Heart right ventricle (tissue), 16 donors: ENCODE measurements at regions not wholly inside any gene's neighbourhood (a gene's known extent, or its start where the extent isn't known, plus 50 kb on each side); places are given as distances from the start of the nearest gene placed in this dataset.

ENCODE experiments used
- ATAC-seq, 8 donors: fragments of 200-7000 bp; cut with Tn5 transposase; one replicate each; pipeline ENCODE4 v1.9.1; 2020; ENCODE audit warnings: mild to moderate bottlenecking in 8 of 8, moderate library complexity in 8 of 8, moderate number of reproducible peaks in 1 of 8
- DNase-seq, 2 donors: peaks; one replicate each; pipeline ENCODE4 v3.0.0-alpha.2; 2020
- H3K27ac ChIP-seq, 10 donors: fragments of 200-600 bp; sonication (generic) in 2 of 10; one replicate each; pipeline versions ENCODE4 v1.5.0 to v1.8.0; 2020 to 2022; ENCODE audit warnings: mild to moderate bottlenecking in 3 of 10
- H3K27me3 ChIP-seq, 7 donors: fragments of 200-600 bp; one replicate each; pipeline ENCODE4 v1.8.0; 2021 to 2022; ENCODE audit warnings: mild to moderate bottlenecking in 2 of 7
- H3K36me3 ChIP-seq, 9 donors: fragments of 200-600 bp; sonication (generic) in 1 of 9; one replicate each; pipeline versions ENCODE4 v1.5.0 to v1.8.0; 2020 to 2022; ENCODE audit warnings: mild to moderate bottlenecking in 2 of 9
- H3K4me1 ChIP-seq, 9 donors: fragments of 200-600 bp; sonication (generic) in 1 of 9; one replicate each; pipeline versions ENCODE4 v1.5.0 to v1.8.0; 2020 to 2022; ENCODE audit warnings: mild to moderate bottlenecking in 4 of 9
- H3K4me3 ChIP-seq, 10 donors: fragments of 200-600 bp; sonication (generic) in 2 of 10; one replicate each; pipeline versions ENCODE4 v1.5.0 to v1.8.0; 2020 to 2022; ENCODE audit warnings: mild to moderate bottlenecking in 7 of 10, moderate library complexity in 2 of 10
- H3K9me3 ChIP-seq, 11 donors: fragments of 200-600 bp in 10 of 11; sonication (generic) in 2 of 11; one replicate each; pipeline versions ENCODE4 v1.5.0 to v1.8.0; 2013 to 2022; ENCODE audit warnings: mild to moderate bottlenecking in 2 of 11, control low read depth in 1 of 11, moderate library complexity in 1 of 11
- CTCF ChIP-seq, 9 donors: fragments of 200-600 bp; sonication (generic) in 2 of 9; IDR thresholded peaks; one replicate each; pipeline versions ENCODE4 v1.5.0 to v1.8.0; 2021 to 2022; ENCODE audit warnings: antibody characterized with exemption in 9 of 9, mild to moderate bottlenecking in 5 of 9, moderate library complexity in 1 of 9
- WGBS, 2 donors: extraction: QIAGEN DNeasy Blood & Tissue Kit; methylation state at CpG; one replicate each; pipeline ENCODE4 v1.1.7; 2013; ENCODE audit warnings: inconsistent platforms in 1 of 2; 5-methylcytosine and 5-hydroxymethylcytosine counted together
- intact Hi-C, 10 donors: fragments of 100-400 bp; cut with DNase I; formaldehyde crosslinking; loops; one replicate each; pipeline versions ENCODE4 v1.11.1 to v1.14.2; 2022
- donor health status: Arrhythmogenic right ventricular cardiomyopathy.
- donor health status: ischemic (EF 13 %, LVEDD 7.1; RV severe dilation, severe dysfunction).
- donor health status: healthy with polysubstance abuse.
- donor health status: DM: no; HTN: yes; CAD: no.
- donor health status: DM: no; HTN: no; CAD: no.
- donor health status: ischemic (EF 25% LVEDD 6.9; RV normal size, moderate dysfunction).
- donor health status: ischemic (EF 25% LVEDD 5.7; RV mildly dilated, moderate dysfunction).
- donor health status: healthy.
- donor health status: DM: yes; HTN: yes; CAD: no.
- donor health status: Ischemic cardiomyopathy.
- donor health status: ischemic (EF 35%, LVEDD 5.7; RV mildly dilated, moderate dysfunction).
- donor health status: nonischemic (EF 11% LVEDD 7.7; RV severe dilation, severe dysfunction).
- donor health status: DM: yes; HTN: yes; CAD: no.
- donor health status: PGD.
- donor health status: ischemic (EF 29% LVEDD 5.4; RV normal size, mild dysfunction).
- donor health status: nonischemic (EF 23%, LVEDD 6.1; RV moderate dilation, normal function).

- no peak for ATAC-seq
- no peak overlapping the region for H3K4me3 ChIP-seq
- no peak for DNase-seq
- H3K36me3 ChIP-seq, result no peaks in the 10 kb centered on the region
- H3K27me3 ChIP-seq, result no peaks in the 10 kb centered on the region
- WGBS, 2 donors, result 62 to 73% methylated on average over 4 of the region's 4 CpGs
- H3K27ac ChIP-seq, result no peak overlapping the region
- H3K9me3 ChIP-seq, result peaks cover 0 to 41% (median 13%) of the 10 kb centered on the region in 11 donors
- TF ChIP-seq CTCF (IDR thresholded peaks at IDR 0.05), result no peak
- no peaks in the 10 kb centered on the region for H3K4me1 ChIP-seq
- intact Hi-C loops, result no loop called here
These were observed 230.7 kb upstream of the SYT4 start for GRCh38 chr18:43507842-43508481.

- no peak overlapping the region for H3K27ac ChIP-seq
- 74 to 79% methylated on average over 8 of the region's 8 CpGs for WGBS, 2 donors
- no peaks in the 10 kb centered on the region for H3K27me3 ChIP-seq
- no peak overlapping the region for H3K4me3 ChIP-seq
- intact Hi-C loops, result loop anchor here in 1 of 10 donors (5.0 kb wide), 1 partner anchor 53 kb away; no protein-coding TSS in a partner anchor
- peaks cover 0 to 36% (median 10%) of the 10 kb centered on the region in 11 donors for H3K9me3 ChIP-seq
- no peak for ATAC-seq
- DNase-seq, result no peak
- no peaks in the 10 kb centered on the region for H3K36me3 ChIP-seq
- no peak for TF ChIP-seq CTCF (IDR thresholded peaks at IDR 0.05)
- no peaks in the 10 kb centered on the region for H3K4me1 ChIP-seq
These were observed 237.5 kb upstream of the SYT4 start for GRCh38 chr18:43514747-43515146.

- H3K27ac ChIP-seq, result no peak overlapping the region
- H3K27me3 ChIP-seq, result no peaks in the 10 kb centered on the region
- peaks cover 0 to 30% (median 10%) of the 10 kb centered on the region in 11 donors for H3K9me3 ChIP-seq
- WGBS, 2 donors, result 63 to 69% methylated on average over 2 of the region's 2 CpGs
- no peak overlapping the region for H3K4me3 ChIP-seq
- no peaks in the 10 kb centered on the region for H3K36me3 ChIP-seq
- no peaks in the 10 kb centered on the region for H3K4me1 ChIP-seq
- ATAC-seq (no peak), DNase-seq (no peak)
- no peak for TF ChIP-seq CTCF (IDR thresholded peaks at IDR 0.05)
- intact Hi-C loops, result loop anchor here in 1 of 10 donors (5.0 kb wide), 1 partner anchor 52 kb away; no protein-coding TSS in a partner anchor
These were observed 238.2 kb upstream of the SYT4 start for GRCh38 chr18:43515481-43515880.

GRCh38 chr18:43524260-43524659, 247.0 kb upstream of the SYT4 start:
- H3K36me3 ChIP-seq, result no peaks in the 10 kb centered on the region
- ATAC-seq (no peak), DNase-seq (no peak)
- intact Hi-C loops, result no loop called here
- no peak for TF ChIP-seq CTCF (IDR thresholded peaks at IDR 0.05)
- H3K4me1 ChIP-seq, result no peaks in the 10 kb centered on the region
- no peak overlapping the region for H3K27ac ChIP-seq
- no peaks in the 10 kb centered on the region for H3K27me3 ChIP-seq
- H3K4me3 ChIP-seq, result no peak overlapping the region
- no peaks in the 10 kb centered on the region for H3K9me3 ChIP-seq
